Caki2 (cell line): ENCODE measurements at regions not wholly inside any gene's neighbourhood (a gene's known extent, or its start where the extent isn't known, plus 50 kb on each side); places are given as distances from the start of the nearest gene placed in this dataset.

Source experiments
- DNase-seq: peaks from one replicate; pipeline ENCODE4 v3.0.0-alpha.2; 2015; ENCODE audit warnings: low read depth
- in situ Hi-C: cut with HindIII; loops from 2 replicates; pipeline ENCODE4 v1.10.0; 2016; ENCODE audit warnings: low sequenced_read_pairs, low pct_unique_long_range_greater_than_20kb, mixed read lengths

DNA sequence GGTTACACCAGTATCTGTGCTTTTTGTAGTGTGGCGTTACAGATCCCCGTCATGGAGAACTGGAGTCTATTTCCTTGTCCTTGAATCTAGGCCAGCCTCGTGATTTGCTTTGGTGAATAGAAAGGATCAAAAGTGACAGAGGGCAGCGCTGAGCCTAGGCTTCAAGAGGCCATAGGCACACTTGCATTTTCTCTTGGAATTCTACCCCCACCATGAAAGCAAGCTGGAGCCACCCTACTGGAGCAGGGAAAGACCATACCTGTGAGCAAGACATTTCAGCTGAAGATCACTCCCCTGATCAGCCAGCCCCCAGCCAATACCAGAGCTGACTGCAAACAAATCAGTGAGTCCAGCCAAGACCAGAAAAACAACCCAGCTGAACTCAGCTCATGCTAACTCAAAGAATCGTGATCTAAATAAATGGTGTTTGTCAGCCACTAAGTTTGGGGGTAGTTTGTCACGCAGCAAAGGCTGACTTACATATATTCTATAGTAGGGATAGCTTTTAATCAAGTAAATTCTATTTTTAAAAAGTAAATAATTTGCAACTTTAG, 521.9 kb upstream of the TBX3 start:
- in situ Hi-C loops = no loop called here

DNA sequence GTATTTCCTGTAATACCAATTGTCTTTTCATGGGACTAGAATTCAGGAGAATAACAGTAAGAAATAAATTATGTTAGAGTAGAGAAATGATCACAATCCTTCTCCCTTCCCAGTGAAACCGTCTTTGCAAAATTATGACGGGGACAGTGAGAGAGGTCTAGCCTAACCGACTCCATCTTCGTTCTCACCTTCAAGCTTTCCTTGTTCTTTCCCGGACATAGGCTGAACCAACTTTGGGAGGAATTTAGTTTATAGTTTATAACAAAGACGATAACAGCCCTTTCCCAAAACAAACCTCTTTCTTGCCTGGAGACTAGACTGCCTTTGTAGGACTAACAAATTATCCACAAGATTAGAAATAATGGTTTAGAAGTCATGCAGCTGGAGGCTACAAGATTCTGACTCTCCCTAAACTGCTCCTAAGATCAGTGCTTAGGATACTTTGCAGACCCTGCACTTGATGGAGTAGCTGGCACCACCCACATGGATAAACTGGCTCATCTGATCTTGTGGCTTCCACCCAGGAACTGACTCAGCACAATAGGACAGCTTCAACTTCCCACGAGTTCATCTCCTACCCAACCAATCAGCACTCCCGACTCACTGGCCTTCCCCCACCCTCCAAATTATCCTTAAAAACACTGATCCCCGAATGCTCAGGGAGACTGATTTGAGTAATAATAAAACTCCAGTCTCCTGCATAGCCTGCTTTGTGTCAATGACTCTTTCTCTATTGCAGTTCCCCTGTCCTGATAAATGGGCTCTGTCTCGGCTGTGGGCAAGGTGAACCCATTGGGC, 521.2 kb upstream of the TBX3 start:
- in situ Hi-C loops = no loop called here
- DNase-seq = peak; percentile 10

More for the DNA sequence above, 521.9 kb upstream of the TBX3 start:
- DNase-seq = no peak

DNA sequence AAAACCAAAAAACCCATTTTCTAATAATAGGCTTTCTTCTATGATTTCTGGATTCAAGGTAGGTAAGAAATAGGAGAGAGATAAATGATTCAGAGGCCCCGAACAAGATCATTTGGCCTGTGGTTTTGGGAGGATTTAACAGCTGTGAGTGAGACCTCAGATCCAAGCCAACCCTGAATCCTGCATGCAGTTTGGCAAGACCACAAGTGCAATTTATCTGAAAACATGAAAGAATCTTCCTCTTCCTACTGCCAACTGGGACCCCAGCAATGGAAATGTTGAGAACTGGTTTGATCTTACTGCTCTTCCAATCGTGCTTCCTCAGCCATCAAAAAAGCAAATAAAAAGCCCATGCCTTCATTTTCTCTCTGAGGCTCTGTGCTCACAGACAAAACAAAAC, 519.7 kb upstream of the TBX3 start:
- in situ Hi-C loops = no loop called here
- no peak for DNase-seq

DNA sequence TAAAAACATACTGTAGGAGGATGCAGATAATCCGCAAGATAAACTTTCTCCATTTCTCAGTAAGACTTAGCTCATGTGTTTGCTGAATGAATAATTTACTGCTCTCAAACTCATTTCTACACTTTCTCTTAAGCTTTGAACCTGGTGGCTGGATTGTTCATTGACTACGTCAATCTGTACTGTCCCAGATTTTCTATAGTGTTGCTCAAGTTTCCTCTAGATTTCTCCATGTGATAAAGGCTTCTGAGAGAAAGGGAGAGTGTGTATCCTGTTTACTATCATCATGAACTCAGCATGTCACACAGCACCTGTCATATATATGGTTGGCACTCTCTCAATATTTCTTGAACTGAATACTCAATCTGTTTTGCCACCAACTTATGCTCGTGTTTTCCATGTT, 518.0 kb upstream of the TBX3 start:
- in situ Hi-C loops = no loop called here
- no peak for DNase-seq

DNA sequence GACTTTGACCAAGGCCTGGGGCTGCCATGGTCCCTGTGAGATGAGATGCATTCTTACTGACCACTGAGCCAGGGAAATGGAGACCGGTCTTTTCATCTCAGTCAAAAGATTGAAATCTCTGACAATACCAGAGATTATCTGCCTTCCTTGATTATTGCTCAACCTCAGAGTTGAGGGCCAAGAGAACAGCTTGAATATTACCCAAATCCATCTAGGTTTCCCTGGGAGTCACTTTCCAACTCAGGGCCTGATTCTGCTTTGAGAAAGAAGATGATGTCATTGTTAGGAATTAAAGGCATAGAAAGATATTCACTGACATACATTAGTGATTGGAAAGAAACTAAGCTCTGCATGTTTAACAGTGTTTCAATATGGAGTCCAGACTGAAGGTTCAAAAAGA, 515.9 kb upstream of the TBX3 start:
- in situ Hi-C loops = no loop called here
- DNase-seq = no peak

DNA sequence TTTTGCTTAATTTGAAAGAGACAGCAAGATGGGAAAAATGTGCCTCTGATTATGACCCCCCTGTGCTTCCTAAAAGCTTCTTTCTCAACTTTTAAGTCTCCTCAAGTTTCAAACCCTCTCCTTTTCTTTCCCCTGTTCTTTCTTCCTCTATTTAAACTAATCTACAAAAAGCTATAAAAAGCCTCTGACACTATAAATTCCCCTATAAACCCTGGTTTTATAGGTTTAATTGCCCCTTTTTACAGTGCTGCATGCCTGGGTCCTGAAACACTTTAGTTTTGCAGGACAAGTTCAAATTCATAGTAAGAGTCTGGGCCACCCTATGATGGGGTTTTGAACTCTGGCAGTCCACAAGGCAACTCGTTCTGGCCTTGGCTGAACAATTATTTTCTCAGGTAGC, 510.9 kb upstream of the TBX3 start:
- DNase-seq = no peak
- in situ Hi-C loops = no loop called here

DNA sequence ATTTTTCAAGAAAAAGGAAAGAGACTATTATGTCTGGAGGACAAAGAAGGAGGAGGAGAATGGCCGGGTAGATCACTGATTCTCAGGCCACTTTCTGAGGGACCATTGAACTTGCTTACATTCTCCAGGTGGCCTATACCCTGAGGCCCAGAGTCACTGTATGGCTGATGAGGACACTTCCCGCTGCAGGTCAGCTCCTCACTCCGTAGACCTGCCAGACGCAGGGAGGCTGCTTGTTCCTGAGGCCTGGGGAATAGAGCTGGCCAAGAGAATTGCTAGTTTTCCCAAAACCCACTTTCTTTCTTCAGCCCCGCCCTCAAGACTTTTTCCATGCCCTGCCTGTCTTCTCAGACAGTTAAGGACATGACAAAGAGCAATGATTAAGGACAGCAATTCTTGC, 510.5 kb upstream of the TBX3 start:
- DNase-seq = no peak
- in situ Hi-C loops = no loop called here

DNA sequence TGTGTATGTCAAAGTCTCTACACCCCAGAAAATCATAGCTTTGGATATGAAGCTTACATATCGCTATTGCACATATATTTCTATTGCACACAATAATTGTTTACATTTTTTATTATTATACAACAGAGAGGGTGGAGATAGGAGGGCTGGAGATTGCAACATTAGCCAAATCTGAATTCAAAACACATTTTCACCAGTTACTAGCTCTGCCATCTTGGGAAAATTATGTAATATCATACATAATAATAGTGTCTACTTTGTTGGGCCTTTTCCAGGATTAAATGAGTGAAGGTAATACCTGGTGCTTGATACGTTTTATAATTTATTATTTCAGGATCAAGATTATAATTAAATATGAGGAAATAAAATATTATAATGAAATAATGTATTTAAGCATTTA, 507.4 kb upstream of the TBX3 start:
- no peak for DNase-seq
- in situ Hi-C loops = no loop called here

DNA sequence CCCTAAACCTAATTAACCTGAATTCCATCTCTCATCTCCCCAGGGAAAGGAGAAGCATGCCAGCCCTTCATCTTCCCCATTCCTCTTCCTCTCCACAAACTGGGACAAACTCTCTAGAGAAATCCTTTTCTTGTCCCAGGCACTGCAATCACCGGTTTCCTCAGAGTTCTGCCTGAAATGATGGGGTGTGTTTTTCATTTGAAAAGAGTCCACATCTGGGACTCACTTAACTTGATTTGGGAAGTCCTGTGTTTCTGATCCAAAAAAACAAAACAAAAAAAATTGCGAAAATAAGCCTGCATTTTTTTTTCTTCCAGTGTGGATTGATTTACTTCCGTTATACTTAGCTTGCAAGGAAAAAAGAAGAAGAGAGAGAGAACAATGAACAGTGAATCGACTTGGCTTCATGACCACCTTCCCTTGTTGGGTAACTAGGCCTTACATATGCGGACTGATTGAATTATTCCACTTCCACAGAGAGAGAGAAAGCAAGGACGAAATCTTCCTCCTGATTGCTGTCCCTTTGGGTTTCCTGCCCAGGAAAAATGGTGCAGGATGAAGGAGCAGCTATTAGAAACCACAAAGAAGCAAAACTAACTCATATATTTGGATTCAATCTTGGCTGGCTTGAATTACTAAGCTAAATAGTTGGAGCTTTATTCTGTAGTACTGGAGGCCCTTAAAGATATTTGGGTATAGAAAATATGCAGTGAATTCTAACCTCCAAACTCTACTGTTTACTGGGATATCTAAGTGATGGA, 506.2 kb upstream of the TBX3 start:
- in situ Hi-C loops = no loop called here
- DNase-seq = no peak

DNA sequence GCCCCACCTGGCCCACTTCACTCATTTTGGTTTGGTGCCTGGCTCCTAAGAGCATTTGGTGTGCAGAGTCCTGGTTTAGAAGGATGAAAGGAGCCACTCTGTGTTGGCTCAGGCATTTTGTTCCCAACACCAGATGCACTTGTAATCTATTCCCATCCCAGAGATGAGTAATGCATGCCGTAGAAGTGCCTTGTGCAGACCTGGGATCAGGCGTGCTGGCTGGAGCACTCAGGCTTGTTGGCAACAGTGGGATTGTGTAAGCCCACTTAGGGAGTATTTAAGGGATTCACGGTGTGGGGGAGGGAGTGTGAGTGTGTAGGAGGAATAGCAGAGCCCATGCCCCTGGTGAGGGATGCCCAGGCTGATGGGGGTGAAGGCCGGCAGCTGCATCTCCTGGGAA, 501.5 kb upstream of the TBX3 start:
- in situ Hi-C loops = no loop called here
- no peak for DNase-seq

DNA sequence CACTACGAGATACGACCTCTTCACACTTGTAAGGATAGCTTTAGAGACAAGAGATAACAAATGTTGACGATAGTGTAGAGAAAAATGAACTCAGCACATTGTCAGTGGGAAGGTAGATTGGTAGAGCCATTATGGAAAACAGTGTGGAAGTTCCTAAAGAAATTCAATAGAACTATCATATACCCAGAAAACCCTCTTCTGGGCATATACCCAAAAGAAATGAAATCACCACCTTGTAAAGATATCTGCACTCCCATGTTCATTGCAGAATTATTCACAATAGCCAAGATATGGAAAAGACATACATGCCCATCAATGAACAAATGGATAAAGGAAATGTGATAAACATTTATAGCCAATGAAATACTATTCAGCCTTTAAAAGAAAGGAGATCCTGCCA, 499.8 kb upstream of the TBX3 start:
- no peak for DNase-seq

DNA sequence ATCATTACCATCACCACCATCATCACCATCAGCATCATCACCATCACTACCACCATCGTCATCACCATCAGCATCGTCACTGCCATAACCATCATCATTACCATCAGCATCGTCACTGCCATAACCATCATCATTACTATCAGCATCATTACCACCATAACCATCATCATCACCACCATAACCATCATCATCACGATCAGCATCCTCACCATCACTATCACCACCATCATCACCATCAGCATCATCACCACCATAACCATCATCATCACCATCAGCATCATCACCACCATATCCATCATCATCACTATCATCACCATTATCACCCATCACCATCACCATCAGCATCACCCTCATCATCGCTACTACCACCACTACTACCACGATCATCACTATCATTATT, 493.9 kb upstream of the TBX3 start:
- DNase-seq = no peak
- in situ Hi-C loops = no loop called here

More for the DNA sequence above, 499.8 kb upstream of the TBX3 start:
- in situ Hi-C loops = no loop called here

DNA sequence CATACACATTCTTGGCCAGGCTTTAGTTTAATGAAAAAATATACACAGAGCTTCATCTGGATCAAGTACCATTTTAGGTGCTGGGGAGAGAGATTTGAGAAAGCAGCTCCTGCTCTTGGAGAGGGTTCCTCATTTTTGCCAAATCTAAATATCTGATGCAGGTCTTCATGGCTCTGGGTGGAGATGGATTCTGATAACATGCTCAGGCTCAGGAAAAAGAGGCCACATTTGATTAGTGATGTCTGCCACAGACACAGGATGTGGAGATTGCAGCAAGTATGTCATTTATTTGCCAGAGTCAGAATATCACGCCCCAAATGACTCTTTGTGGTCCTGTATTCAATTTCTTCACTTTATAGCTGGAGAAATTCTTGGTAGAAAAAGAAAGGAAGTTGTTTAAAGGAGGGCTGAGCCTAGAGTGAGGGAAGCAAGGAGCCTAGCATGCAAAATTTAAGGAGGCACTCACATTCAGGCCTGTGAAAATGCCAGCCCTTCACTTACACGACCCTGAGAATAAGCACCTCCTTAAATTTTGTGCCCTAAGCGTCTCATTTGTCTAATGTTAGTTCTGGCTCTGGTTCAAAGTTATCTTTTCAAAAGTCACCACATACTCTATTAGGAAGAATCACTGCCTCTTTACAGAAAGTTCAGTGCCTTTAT, 492.9 kb upstream of the TBX3 start:
- DNase-seq = no peak
- in situ Hi-C loops = no loop called here

DNA sequence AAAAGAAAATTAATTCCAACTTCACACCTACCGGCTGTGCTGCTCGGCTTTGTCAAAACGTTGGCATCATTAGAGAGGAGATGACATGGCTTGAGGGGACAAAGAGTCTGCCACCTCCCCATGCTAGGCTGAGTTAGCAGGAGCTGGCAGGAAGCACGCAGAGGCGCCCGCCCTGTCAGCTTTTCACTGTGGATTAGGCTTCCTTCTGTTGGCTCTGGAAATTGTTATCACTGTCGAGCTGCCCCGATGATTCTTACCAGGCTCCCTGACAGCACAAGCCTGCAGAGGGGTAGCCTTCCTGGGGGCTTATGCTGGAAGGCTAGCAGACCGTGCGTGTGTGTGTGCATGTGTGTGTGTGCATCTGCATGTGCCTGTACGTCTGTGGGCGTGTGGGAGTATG, 490.9 kb upstream of the TBX3 start:
- in situ Hi-C loops = no loop called here
- no peak for DNase-seq

DNA sequence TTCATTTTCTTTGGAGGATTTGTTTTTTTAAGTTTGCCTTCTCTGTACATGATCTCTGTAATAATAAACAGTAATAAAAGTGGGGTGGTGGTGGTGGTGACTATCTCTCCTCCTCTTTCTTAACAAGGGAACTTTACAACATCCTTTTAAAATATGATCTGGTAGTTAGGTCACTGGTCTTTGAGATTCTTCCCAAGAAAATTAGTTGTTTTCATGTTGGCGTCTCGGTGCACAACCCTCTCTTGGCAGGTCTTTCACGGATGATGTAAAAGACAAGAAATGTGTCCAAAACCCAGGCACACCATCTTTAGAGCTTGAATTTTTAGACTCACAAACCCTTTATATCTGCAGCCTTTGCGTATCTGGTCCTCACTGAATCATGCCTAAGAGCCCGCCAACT, 488.5 kb upstream of the TBX3 start:
- in situ Hi-C loops = no loop called here

DNA sequence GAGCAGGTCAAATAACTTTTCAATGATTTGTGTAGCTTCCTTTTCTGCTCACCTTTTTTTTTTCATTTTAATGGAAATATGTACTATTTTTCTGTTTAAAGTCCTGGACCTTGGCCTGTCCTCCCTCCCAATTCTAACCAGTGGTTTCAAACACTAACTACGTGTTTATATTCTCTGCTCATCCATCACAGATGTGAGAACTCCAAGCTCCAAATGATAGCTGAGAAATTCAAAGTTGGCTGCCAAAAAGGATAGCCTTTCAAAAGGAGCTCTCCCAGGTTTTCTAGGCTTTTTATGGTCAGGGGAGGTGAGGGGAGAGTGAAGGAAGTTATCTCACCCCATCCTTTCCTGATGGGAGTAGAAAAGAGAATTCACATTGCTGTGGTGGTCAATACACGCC, 486.0 kb upstream of the TBX3 start:
- DNase-seq = no peak
- in situ Hi-C loops = no loop called here

More for the DNA sequence above, 488.5 kb upstream of the TBX3 start:
- DNase-seq = no peak

DNA sequence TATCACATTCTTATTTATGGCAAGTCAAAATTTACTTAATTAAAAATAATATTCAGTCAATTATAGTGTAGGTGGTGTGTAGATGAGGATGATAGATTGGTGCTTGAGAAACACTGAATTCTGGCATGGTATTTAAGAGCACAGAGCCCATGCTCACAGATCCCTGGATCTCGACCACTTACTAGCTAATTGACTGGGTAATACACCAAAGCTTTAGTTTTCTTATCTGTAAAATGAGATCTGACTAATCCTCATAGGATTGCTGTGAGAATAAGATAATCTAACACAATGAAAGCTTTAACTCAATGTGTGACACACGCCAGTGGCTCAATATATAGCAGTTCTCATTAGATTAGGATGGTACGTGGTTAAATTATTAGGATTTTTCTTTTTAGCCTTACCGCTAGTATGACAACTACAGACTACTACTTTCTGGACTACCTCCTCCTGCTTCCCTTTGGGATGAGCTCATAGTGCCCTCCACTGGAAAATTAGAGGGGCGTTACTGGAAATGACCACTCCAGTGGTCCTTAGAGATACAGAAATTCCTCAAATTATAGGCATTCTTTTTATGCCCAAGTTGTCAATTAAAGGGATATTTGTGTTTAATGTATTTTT, 482.8 kb upstream of the TBX3 start:
- in situ Hi-C loops = no loop called here
- no peak for DNase-seq

DNA sequence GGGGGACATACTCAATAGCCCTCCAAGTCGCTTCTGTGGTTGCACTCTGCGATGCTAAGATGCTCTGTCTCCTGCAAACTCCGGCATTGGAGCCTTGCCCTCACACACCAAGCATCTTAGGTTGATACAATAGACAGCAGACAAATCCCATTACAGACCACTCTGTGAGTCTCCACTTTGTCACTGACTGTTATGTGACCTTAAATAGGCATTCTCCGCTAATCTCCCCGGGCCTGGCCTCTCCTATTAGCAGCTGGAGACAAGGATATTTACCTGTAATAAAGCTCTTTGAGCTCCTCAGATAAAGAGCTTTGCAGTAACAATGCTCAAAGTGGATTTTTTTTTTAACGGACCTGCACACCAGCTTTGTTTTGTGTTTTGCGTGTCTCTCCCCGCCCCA, 479.7 kb upstream of the TBX3 start:
- no peak for DNase-seq
- in situ Hi-C loops = no loop called here
